ENCODE measurements at regions not wholly inside any gene's neighbourhood (a gene's known extent, or its start where the extent isn't known, plus 50 kb on each side); places are given as distances from the start of the nearest gene placed in this dataset.

DNA sequence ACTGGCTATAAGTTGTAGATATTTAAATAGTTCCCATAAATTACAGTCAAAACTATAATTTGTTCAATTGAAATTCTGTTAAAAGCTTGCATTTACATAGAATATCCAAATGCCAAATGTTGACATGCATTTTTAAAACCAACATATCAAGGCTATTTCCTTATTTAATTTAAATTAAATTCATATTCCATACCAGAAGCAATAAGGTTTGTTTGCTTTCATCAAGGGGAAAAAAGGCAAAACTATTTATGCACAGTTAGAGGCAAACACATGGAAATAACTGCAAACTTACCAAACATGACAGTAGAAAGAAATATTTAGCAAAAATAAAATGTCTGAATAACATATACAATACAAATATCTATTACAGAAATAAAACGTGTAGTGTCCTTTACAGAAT is 1581.2 kb upstream of the TENM4 start:
- DNase-seq (ENCODE audit: low spot score) = no peak

DNA sequence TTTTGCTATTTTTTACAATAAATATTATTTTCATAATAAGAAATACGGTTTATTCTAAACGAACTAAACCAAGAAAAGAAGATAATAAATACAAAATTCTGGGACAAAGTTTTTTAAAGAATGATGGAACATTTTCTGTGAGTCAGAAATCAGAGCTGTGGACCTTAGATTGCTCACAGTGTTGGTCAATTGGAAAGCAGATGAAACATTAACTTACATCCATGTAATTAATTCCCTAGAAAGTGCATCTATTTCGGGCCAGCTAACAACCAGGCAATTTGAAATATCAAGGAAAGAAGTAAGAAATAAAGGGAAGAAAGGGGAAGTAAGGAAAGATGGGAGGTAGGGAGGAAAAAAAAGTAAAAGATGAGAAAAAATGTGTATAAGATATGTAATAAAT is 1569.8 kb upstream of the TENM4 start:
- DNase-seq (ENCODE audit: low spot score) = no peak

DNA sequence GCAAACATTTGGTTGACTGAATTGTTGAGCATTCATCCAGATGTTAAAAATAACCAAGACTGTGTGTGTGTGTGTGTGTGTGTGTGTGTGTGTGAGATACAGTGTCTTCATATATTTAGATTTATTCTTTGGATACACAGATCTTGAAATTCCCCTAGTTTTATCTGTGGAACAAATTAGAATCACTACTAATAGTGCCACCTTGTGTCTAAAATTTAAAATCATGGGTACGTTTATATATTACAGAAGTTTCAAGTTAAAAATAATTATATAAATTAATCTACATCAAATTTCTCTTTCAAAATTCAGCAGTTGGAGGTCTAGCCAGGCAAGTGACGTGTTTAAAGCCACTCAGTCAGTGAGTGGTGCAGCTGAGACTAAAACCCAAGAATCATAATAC is 1566.2 kb upstream of the TENM4 start:
- peak; percentile 10 for DNase-seq (ENCODE audit: low spot score)

DNA sequence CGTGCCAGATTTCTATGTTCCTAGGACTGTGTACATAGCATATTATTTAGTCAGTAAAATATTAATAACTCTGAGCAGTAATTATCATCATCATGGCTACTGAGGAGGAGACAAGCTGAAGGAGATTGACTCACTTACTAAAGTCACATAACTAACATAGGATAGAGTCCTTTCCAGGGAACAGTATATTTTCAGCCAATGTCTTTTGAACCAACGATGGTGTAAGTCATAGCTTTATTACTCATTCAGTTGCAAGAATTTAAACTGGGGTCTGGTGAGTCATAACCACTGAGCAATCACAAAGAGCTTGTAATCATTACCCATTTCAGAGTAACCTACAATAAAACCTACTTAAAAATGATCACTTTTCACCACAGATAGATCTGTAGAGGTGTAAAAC is 1564.8 kb upstream of the TENM4 start:
- peak; percentile 51 for DNase-seq (ENCODE audit: low spot score)

DNA sequence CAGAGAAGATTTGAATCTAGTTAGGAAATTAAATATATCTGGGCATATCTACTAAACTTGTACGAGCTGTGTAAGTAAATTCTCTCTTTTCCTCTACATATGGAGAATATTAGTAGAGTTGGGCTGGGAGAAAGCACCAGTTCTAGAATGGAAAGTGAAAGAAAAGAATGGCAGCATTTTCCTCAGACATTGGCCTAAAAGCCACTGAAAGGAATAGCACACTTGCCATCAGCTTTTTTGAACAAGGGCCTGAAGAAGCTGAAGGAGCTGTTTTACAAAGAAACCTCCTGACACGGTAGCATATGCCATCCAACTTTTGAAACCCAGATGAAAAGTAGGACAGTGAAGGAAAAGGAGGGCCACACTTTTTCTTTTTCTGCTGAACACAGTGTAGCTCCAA is 1563.7 kb upstream of the TENM4 start:
- DNase-seq (ENCODE audit: low spot score) = no peak

DNA sequence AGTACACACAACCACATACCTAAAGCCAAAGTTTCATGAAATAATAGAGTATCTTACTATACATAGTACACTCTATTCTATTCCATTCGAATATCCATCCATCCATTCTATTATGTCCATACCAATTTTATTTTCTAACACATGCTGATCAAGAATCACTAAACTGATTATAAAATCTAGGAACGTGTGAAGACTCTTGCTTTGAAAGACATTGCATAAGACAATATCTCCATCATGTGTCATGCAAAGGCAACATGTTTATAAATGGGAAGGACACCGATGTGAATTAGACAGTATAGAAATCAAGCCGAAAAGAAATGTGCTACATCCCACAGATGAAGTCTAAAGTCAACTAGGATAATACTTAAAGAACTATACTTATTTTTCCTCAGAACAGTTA is 1561.5 kb upstream of the TENM4 start:
- no peak for DNase-seq (ENCODE audit: low spot score)

DNA sequence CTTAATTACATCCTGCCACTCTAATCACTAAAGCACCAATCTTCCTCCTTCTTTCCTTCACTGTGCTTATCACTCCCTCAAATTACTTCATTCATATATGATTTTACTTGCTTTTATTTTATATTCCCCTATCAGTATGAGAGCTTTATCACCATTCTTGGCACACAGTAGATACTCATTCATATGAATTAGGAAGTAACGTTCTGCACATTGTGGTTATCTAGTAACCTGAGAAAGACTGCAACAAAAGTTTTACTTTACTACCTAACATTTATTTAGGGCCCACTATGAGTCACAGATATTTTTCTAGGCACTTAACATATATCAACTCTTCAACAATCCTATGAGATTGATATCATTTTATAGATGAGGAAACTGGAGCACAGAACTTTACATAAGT is 1559.9 kb upstream of the TENM4 start:
- no peak for DNase-seq (ENCODE audit: low spot score)

DNA sequence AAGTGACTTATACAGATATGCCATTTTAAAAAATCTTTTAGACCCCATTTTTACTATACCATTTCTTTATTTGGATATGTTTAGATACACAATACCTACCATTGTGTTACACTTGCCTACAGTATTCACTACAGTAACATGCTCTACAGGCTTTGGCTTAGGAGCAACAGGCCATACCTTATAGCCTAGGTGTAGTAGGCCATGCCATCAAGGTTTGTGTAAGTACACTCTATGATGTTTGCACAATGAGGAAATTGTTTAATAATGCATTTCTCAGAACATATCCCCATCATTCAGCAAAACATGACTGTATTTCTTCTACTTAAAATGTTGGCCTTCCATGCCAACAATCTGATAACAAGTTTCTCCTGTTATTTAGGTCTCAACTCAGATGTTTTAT is 1559.5 kb upstream of the TENM4 start:
- no peak for DNase-seq (ENCODE audit: low spot score)

DNA sequence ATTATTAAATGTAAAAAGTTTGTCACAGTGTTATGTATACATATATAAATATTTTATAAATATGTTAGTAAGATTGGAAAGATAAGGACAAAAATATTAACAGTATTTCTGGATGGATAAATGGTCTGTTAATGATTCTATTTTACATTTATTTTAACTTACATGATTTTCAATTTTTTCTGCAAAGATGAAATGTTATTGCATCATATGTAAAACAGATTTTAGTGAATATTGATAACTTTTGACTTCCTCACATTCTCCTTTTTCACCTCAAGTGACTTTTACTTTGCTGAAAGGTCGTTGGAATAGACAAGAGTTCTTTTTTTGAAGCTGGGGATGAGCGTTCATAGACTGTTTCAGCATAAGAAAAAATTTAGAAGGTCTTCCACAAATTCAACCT is 1554.7 kb upstream of the TENM4 start:
- no peak for DNase-seq (ENCODE audit: low spot score)

DNA sequence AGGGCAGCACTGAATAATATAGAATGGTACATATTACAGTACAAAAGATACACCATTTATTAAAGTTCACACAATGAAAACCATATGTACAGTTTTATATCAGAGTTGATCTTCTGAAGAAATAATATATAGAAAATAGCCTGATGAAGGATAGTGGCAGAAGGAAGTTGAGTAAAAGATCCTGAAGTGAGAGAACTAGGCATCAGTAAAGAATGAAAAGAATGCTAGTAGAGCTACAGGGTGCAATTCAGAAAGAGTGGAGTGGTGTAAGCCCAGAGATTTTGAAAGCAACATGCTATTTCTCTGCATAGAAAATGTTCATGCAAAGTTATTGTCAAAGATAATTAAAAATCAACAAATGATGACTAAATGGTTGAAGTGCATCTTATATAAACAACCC is 1552.7 kb upstream of the TENM4 start:
- peak; percentile 41 for DNase-seq (ENCODE audit: low spot score)

DNA sequence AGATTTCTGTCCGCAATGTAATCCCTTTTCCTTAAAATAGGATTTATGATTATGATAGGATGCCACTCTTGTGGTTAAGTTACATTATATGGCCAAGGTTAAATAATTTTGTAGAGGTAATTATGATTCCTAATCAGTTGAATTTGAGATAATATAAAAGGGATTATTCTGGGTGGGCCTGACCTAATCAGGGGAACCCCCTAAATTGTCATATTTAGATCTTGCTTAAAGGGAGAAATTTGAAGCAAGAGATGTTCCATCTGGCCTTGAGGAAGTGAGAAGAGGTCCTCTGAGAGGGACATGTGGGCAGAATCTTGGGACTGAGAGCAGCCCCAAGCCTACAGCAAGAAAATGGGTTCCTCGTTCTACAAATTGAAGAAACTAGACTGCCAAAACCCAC is 1550.1 kb upstream of the TENM4 start:
- no peak for DNase-seq (ENCODE audit: low spot score)

DNA sequence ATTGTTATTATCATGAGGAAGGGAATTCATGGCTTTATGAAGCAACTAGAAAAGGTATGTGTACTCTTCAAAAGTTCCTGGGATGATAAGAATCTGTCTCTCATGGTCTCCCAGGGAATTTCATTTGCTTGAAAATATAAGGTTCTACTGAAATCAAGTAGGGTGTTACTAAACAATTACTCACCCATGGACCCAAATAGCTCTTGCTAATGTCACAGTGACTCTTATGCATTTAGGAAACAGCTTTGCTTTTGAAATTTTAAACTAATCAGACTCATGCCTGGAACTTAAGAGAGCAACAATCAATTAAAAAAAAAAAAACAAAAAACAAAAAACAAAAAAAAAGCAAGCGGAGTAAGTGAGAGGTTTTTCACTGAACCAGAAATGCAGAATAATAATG is 1546.3 kb upstream of the TENM4 start:
- DNase-seq (ENCODE audit: low spot score) = no peak

DNA sequence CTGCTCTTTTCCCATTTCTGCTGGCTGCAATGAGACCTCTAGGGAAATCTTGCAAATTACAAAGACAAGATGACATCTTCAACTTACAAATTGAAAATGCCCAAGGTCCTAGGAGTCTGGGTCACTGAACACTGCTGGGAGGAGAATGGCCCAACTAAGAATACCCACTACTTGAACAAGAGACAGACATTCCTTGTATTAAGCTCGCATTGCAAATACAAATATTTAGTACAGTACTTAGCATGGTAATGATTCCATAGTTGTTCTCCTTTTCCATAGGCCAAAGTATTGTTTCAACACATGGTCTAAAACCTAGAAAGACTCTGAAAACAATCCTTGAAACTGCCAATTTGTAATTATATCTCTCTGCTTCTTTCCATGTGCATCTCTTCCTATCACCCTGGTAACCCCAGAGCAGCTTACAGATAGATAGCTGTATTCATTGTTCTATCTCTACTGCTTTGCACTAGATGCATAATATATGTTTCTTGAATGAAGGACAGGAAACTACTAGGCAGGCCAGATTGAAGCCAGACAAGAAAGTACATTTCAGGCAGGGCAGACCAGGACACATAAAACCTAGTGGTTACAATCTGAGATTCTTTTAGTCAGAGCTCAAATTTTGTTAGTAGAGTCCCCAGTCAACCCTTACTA is 1545.7 kb upstream of the TENM4 start:
- no peak for DNase-seq (ENCODE audit: low spot score)

DNA sequence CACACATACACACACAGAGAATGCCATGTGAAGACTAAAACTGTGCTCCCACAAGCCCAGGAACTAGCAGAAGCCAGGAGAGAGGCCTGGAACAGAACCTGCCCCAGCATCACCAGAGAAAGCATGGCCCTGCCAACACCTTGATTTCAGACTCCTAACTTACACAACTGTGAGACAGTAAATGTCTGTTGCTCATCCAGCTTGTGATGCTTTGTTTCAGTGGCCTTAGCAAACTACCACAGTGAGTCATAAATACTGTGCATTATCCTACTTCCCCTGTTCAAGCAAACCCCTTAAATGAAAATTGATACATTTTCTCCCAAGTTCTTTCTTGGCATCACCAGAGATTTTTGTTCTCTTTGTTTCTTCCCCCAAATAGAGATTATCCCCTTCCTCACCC is 1539.4 kb upstream of the TENM4 start:
- no peak for DNase-seq (ENCODE audit: low spot score)

DNA sequence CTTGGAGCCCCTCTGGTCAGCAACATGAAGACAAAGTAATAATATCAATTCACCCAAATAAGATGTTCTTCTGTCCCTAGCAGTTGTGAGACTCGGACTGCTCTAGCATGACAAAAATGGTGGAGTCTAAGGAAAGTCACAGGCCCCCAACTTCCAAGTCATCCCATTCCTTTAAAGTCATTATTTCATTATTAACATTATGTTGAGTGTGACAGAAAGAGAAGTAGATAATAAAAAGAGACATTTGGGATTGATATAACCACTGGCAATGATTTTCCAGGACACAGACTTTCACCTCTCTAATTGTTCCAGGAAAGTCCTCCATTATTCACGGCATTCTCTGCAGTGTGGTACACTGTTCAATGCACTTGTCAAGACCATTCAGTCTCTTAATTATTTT is 1533.0 kb upstream of the TENM4 start:
- no peak for DNase-seq (ENCODE audit: low spot score)

DNA sequence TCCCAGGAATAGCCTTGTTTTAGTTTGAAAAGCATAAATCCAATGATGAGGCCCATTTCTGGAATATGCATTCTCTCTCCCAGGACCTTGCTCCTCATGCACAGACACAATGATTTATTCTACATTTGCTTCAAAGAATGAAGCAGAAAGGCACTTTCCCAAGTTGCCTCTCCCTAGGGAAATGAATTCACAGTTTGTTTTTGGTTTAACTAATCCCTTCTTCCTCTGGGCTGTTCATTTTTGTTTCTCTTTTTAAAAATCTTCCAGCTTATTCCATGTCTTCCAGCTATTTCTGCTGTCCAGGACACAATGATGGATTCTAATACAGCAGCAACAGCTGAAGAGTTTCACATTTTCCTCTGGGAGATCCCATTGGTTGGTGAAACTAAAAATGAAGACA is 1529.2 kb upstream of the TENM4 start:
- DNase-seq (ENCODE audit: low spot score) = no peak

DNA sequence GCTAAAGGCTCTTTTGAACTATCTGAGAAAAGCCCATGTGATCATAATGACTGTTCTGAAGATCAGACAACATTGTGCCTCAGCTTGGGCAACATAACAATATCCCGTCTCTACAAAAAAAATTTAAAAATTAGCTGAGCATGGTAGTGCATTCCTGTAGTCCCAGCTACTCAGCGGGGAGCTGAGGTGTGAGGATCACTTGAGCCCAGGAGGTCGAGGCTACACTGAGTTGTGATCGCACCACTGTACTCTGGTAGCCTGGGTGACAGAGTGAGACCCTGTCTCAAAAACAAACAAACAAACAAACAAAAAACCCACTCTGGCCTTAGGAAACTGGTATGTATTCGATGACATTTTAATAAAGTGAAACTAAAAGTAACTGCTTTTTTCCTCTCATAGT is 1526.8 kb upstream of the TENM4 start:
- no peak for DNase-seq (ENCODE audit: low spot score)

DNA sequence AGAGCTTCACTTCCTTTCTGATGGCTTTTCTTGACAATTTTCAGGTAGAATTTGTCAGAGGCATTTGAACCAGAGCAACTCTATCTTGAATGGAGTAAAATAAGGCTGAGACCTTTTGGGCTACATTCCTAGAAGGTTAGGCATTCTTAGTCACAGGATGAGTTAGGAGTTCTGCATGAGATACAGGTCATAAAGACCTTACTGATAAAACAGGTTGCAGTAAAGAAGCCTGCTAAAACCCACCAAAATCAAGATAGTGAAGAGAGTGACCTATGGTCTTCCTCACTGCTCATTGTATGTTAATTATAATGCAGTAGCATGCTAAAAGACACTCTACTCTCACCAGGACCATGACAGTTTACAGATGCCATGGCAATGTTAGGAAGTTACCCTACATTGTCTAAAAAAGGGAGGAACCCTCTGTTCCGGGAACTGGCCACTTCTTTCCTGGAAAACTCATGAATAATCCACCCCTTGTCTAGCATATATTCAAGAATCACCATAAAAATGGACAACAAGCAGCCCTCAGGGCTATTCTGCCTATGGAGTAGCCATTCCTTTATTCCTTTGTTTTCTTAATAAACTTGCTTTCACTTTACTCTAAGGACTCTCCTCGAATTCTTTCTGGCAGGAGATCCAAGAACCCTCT is 1519.7 kb upstream of the TENM4 start:
- no peak for DNase-seq (ENCODE audit: low spot score)

DNA sequence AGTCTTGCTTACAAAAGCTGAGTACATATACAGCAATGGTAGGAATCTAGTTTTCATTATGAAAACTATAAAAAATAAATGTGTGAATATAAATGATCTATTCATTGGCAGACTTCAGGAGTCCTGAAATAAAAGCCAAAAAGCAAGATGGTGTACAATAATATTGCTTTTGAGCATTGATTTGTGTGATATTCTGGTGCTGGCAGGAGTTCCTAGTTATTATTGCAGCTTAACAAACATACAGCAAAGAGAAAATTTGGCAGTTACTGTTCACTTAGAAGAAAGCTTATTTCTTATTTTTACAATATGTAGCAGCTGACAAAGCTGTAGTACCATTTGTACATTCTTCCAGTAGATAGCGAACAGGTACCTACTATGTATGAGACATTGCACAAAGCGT is 1518.9 kb upstream of the TENM4 start:
- DNase-seq (ENCODE audit: low spot score) = no peak

DNA sequence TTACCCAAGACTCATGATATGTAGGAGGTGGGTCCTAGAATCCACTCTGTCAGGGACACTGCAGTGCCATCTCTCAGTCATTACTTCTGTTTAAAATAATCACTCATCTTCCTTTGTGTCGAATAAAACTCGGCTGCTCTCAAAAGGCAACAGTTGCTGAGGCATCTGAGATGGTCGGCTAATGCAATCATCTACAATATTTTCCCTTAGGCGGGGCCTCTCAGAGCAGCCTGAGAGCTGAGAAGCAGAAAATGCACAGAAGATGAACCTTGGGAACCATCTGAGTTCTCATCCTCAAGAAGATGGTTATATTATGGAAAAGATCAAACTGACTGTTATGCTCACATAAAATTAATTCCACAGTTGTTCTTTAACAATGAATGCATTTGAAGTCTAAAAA is 1518.2 kb upstream of the TENM4 start:
- no peak for DNase-seq (ENCODE audit: low spot score)

DNA sequence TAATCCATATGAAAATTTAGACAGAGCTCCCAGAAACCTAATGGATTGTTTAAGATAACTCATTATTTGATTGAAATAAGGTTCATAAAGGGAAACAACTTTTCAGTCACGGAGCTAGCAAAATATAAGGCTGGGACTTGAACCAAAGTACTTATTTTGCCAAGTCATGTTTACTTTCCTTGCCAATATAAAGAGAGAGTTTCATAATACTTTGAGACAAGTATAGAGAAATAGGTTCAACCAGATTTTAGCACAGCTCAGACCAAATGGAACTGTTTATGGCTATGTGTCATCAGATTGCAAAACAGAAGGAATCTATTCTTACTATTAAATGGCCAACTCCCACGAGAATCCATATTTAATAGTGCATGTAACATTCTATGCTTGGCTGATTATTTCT is 1517.5 kb upstream of the TENM4 start:
- DNase-seq (ENCODE audit: low spot score) = peak; percentile 61

DNA sequence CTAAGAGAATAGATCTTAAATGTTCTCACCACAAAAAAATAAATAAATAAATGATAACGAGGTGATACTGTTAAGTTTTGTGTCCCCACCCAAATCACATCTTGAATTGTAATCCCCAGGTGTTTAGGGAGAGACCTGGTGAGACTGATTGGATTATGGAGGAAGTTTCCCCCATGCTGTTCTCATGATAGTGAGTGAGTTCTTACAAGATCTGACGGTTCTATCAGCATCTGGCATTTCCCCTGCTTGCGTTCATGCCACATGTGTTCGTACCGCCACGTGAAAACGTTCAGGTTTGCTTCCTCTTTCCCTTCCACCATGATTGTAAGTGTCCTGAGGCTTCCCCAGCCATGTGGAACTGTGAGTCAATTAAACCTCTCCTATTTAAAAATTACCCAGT is 1514.8 kb upstream of the TENM4 start:
- DNase-seq (ENCODE audit: low spot score) = no peak

DNA sequence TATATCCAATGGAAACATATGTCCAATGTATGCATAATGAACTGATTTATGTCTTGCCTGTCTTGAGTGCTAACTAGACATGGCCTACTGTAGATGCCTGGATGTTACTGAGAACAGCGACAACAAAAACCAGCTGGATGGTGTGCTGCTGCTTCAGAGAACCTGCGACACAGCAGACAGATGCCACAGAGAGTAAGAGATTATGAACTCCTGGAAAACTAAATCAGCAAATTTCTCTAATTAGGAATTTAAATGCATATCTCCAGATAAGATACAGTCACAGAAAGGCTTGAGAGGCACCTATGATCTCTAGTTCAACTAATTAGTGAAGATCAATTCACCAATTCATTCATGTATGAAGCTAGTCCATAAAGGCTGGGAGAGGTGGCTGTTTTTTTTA is 1508.0 kb upstream of the TENM4 start:
- DNase-seq (ENCODE audit: low spot score) = no peak

DNA sequence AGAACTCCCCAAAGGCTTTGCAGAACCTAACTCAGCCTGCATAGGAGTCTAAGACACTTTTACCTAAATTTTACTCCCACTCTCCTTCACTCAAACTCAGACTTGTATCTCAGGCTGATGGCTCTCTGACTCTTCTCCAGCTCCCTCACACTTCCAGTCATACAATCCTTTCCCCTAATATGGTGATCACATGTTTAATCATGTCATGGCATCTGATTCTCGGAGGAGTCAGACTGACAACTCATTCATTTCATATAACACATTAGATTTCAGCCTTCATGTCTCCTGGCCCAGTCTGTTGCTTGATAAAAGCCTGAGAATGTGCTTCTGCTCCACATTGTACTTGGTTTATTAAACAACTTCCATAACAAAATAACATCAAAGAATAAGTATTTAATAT is 1503.9 kb upstream of the TENM4 start:
- DNase-seq (ENCODE audit: low spot score) = no peak
